Left renal cortex interstitium (tissue), 4 donors: ENCODE measurements at regions not wholly inside any gene's neighbourhood (a gene's known extent, or its start where the extent isn't known, plus 50 kb on each side); places are given as distances from the start of the nearest gene placed in this dataset.

Experiments
- DNase-seq, 4 donors: peaks; one replicate each; pipeline ENCODE4 v3.0.0-alpha.2; 2013; ENCODE audit warnings: low read depth in 4 of 4, low spot score in 2 of 4, missing footprints in 1 of 4

GRCh38 chr6:102582569-102582968 lies 1189.1 kb downstream of the GRIK2 start:
- DNase-seq = no peak

- DNase-seq = no peak
Observed at GRCh38 chr6:102581378-102582124, 1188.0 kb downstream of the GRIK2 start.

GRCh38 chr6:102571236-102571908 lies 1177.9 kb downstream of the GRIK2 start:
- no peak for DNase-seq

GRCh38 chr6:102562713-102563112 lies 1169.2 kb downstream of the GRIK2 start:
- DNase-seq = no peak

- DNase-seq = no peak
Observed at GRCh38 chr6:102553214-102553613, 1159.7 kb downstream of the GRIK2 start.

- no peak for DNase-seq
Observed at GRCh38 chr6:102549221-102549874, 1155.8 kb downstream of the GRIK2 start.

- no peak for DNase-seq
Observed at GRCh38 chr6:102525336-102525735, 1131.8 kb downstream of the GRIK2 start.

GRCh38 chr6:102520966-102521365 lies 1127.5 kb downstream of the GRIK2 start:
- DNase-seq = no peak

GRCh38 chr6:102517506-102517905 lies 1124.0 kb downstream of the GRIK2 start:
- DNase-seq = no peak

- no peak for DNase-seq
Observed at GRCh38 chr6:102501615-102502014, 1108.1 kb downstream of the GRIK2 start.

GRCh38 chr6:102494808-102495207 lies 1101.3 kb downstream of the GRIK2 start:
- DNase-seq = no peak

GRCh38 chr6:102493485-102493884 lies 1100.0 kb downstream of the GRIK2 start:
- no peak for DNase-seq

GRCh38 chr6:102488729-102489128 lies 1095.2 kb downstream of the GRIK2 start:
- DNase-seq = no peak

- DNase-seq = no peak
Observed at GRCh38 chr6:102485480-102485879, 1092.0 kb downstream of the GRIK2 start.

- no peak for DNase-seq
Observed at GRCh38 chr6:102474041-102474807, 1080.7 kb downstream of the GRIK2 start.

- no peak for DNase-seq
Observed at GRCh38 chr6:102458990-102459389, 1065.5 kb downstream of the GRIK2 start.

GRCh38 chr6:102438171-102438570 lies 1044.7 kb downstream of the GRIK2 start:
- DNase-seq = no peak

- DNase-seq = no peak
Observed at GRCh38 chr6:102417368-102417998, 1024.0 kb downstream of the GRIK2 start.

- no peak for DNase-seq
Observed at GRCh38 chr6:102415891-102416290, 1022.4 kb downstream of the GRIK2 start.

- no peak for DNase-seq
Observed at GRCh38 chr6:102411796-102412195, 1018.3 kb downstream of the GRIK2 start.
